ENCODE measurements at regions not wholly inside any gene's neighbourhood (a gene's known extent, or its start where the extent isn't known, plus 50 kb on each side); places are given as distances from the start of the nearest gene placed in this dataset.

- H3K4me3 ChIP-seq (ENCODE audit: low read depth, low read length): no peak overlapping the region
- no peak for DNase-seq (ENCODE audit: low read depth)
- in situ Hi-C loops (cut with HindIII; ENCODE audit: low sequenced_read_pairs): no loop called here
- no peak for TF ChIP-seq CTCF (IDR thresholded peaks at IDR 0.05; ENCODE audit: low read depth, low read length, missing control alignments)
Observed at GRCh38 chr10:36817898-36818297, 307.5 kb upstream of the ANKRD30A start.

GRCh38 chr10:36808625-36809362, 316.6 kb upstream of the ANKRD30A start:
- H3K4me3 ChIP-seq (ENCODE audit: low read depth, low read length): no peak overlapping the region
- TF ChIP-seq CTCF (IDR thresholded peaks at IDR 0.05; ENCODE audit: low read depth, low read length, missing control alignments): no peak
- no peak for DNase-seq (ENCODE audit: low read depth)
- in situ Hi-C loops (cut with HindIII; ENCODE audit: low sequenced_read_pairs): no loop called here

- no peak overlapping the region for H3K4me3 ChIP-seq (ENCODE audit: low read depth, low read length)
- no peak for DNase-seq (ENCODE audit: low read depth)
- no peak for TF ChIP-seq CTCF (IDR thresholded peaks at IDR 0.05; ENCODE audit: low read depth, low read length, missing control alignments)
- in situ Hi-C loops (cut with HindIII; ENCODE audit: low sequenced_read_pairs): no loop called here
Observed at GRCh38 chr10:36803229-36803628, 322.2 kb upstream of the ANKRD30A start.

- H3K4me3 ChIP-seq (ENCODE audit: low read depth, low read length): no peak overlapping the region
- TF ChIP-seq CTCF (IDR thresholded peaks at IDR 0.05; ENCODE audit: low read depth, low read length, missing control alignments): no peak
- DNase-seq (ENCODE audit: low read depth): peak; percentile 81
Observed at GRCh38 chr10:36802490-36803153, 322.8 kb upstream of the ANKRD30A start.

GRCh38 chr10:36801660-36802059, 323.7 kb upstream of the ANKRD30A start:
- H3K4me3 ChIP-seq (ENCODE audit: low read depth, low read length): no peak overlapping the region
- in situ Hi-C loops (cut with HindIII; ENCODE audit: low sequenced_read_pairs): no loop called here
- TF ChIP-seq CTCF (IDR thresholded peaks at IDR 0.05; ENCODE audit: low read depth, low read length, missing control alignments): no peak
- DNase-seq (ENCODE audit: low read depth): no peak

More at GRCh38 chr10:36802490-36803153, 322.8 kb upstream of the ANKRD30A start:
- in situ Hi-C loops (cut with HindIII; ENCODE audit: low sequenced_read_pairs): no loop called here

GRCh38 chr10:36794981-36795380, 330.4 kb upstream of the ANKRD30A start:
- no peak overlapping the region for H3K4me3 ChIP-seq (ENCODE audit: low read depth, low read length)
- in situ Hi-C loops (cut with HindIII; ENCODE audit: low sequenced_read_pairs): no loop called here
- no peak for TF ChIP-seq CTCF (IDR thresholded peaks at IDR 0.05; ENCODE audit: low read depth, low read length, missing control alignments)
- no peak for DNase-seq (ENCODE audit: low read depth)

All from astrocyte of the cerebellum (primary cell).